Fibroblast of the conjunctiva (primary cell): ENCODE measurements at regions not wholly inside any gene's neighbourhood (a gene's known extent, or its start where the extent isn't known, plus 50 kb on each side); places are given as distances from the start of the nearest gene placed in this dataset.
"Not testable (repeated sequence)": the region's sequence is repeated elsewhere in the genome, so short reads cannot be mapped to it uniquely, and the experiment has no call there.

Source experiments
- DNase-seq: peaks from one replicate; pipeline ENCODE4 v3.0.0-alpha.2; 2010; ENCODE audit warnings: low read depth

- peak; percentile 61 for DNase-seq
Measured at GRCh38 chr3:178352326-178353005, 183.8 kb upstream of the KCNMB2 start.

- peak; percentile 52 for DNase-seq
Measured at GRCh38 chr3:178353006-178353694, 183.1 kb upstream of the KCNMB2 start.

GRCh38 chr3:178359728-178360127, 176.5 kb upstream of the KCNMB2 start:
- DNase-seq = no peak

- DNase-seq = not testable (repeated sequence)
Measured at GRCh38 chr3:178363048-178363447, 173.2 kb upstream of the KCNMB2 start.

GRCh38 chr3:178367817-178368617, 168.2 kb upstream of the KCNMB2 start:
- DNase-seq = no peak

- DNase-seq = no peak
Measured at GRCh38 chr3:178369006-178369405, 167.2 kb upstream of the KCNMB2 start.

GRCh38 chr3:178369811-178370210, 166.4 kb upstream of the KCNMB2 start:
- no peak for DNase-seq

- DNase-seq = no peak
Measured at GRCh38 chr3:178370387-178370786, 165.8 kb upstream of the KCNMB2 start.

- DNase-seq = no peak
Measured at GRCh38 chr3:178381555-178381954, 154.7 kb upstream of the KCNMB2 start.

- DNase-seq = no peak
Measured at GRCh38 chr3:178381971-178382448, 154.2 kb upstream of the KCNMB2 start.

GRCh38 chr3:178382449-178383061, 153.7 kb upstream of the KCNMB2 start:
- peak; percentile 88 for DNase-seq

- DNase-seq = no peak
Measured at GRCh38 chr3:178384321-178385230, 151.7 kb upstream of the KCNMB2 start.

- peak; percentile 30 for DNase-seq
Measured at GRCh38 chr3:178385280-178385952, 150.8 kb upstream of the KCNMB2 start.

- DNase-seq = no peak
Measured at GRCh38 chr3:178386401-178386800, 149.8 kb upstream of the KCNMB2 start.

- no peak for DNase-seq
Measured at GRCh38 chr3:178386880-178387279, 149.4 kb upstream of the KCNMB2 start.

- DNase-seq = no peak
Measured at GRCh38 chr3:178388473-178388872, 147.8 kb upstream of the KCNMB2 start.

GRCh38 chr3:178389258-178389657, 147.0 kb upstream of the KCNMB2 start:
- DNase-seq = no peak

GRCh38 chr3:178392511-178392926, 143.7 kb upstream of the KCNMB2 start:
- DNase-seq = peak; percentile 81

GRCh38 chr3:178393146-178393545, 143.1 kb upstream of the KCNMB2 start:
- DNase-seq = no peak

- peak; percentile 75 for DNase-seq
Measured at GRCh38 chr3:178393824-178394223, 142.4 kb upstream of the KCNMB2 start.

GRCh38 chr3:178396318-178396717, 139.9 kb upstream of the KCNMB2 start:
- no peak for DNase-seq
